ENCODE measurements at regions not wholly inside any gene's neighbourhood (a gene's known extent, or its start where the extent isn't known, plus 50 kb on each side); places are given as distances from the start of the nearest gene placed in this dataset.

- POLR2A ChIA-PET (ENCODE audit: partially characterized antibody): no interaction called here
Observed at GRCh38 chr20:22431419-22431818, 153.0 kb downstream of the FOXA2 start.

More at GRCh38 chr20:22431419-22431818, 153.0 kb downstream of the FOXA2 start:
- H4K20me1 ChIP-seq (replicated peaks in 1 of 2; ENCODE audit: control insufficient read depth in 1 of 2, insufficient read depth in 2 of 2, low read length in 2 of 2): peaks cover 3 to 13% of the 10 kb centered on the region in 2 experiments
- H4K91ac ChIP-seq (replicated peaks; ENCODE audit: insufficient read length, low read length): no peak overlapping the region
- WGBS, 2 experiments (ENCODE audit: extremely low coverage in 1 of 2, insufficient coverage in 1 of 2, insufficient read length in 1 of 2, insufficient replicate concordance in 2 of 2, low coverage in 1 of 2, low lambda C conversion rate in 2 of 2, missing lambda C conversion rate in 1 of 2): 83% methylated on average over 2 of the region's 2 CpGs; no CpG with 5 or more reads in 1 of the 2 experiments
- H4K5ac ChIP-seq (ENCODE audit: insufficient read length, low read depth, low read length): no peak overlapping the region
- H2BK20ac ChIP-seq (ENCODE audit: low read length): no peak overlapping the region
- no peak overlapping the region for H3K4ac ChIP-seq (replicated peaks; ENCODE audit: insufficient read length, low read depth, low read length)
- FAIRE-seq: no peak
- DNase-seq (ENCODE audit: low read depth in 1 of 2, low spot score in 2 of 2): no peak
- no peak overlapping the region for H3K4me3 ChIP-seq (ENCODE audit: extremely low read depth in 1 of 4, insufficient read depth in 2 of 4, low read depth in 3 of 4, low read length in 4 of 4)
- no peaks in the 10 kb centered on the region for H3K36me3 ChIP-seq (ENCODE audit: control insufficient read depth in 2 of 4, insufficient read depth in 4 of 4, low read length in 3 of 4)
- no peak overlapping the region for H3K27ac ChIP-seq (ENCODE audit: low read depth, low read length)
- H3K79me2 ChIP-seq (ENCODE audit: control insufficient read depth in 1 of 2, insufficient read depth in 2 of 2, low read length in 2 of 2): no peaks in the 10 kb centered on the region
- H3K18ac ChIP-seq (ENCODE audit: extremely low read depth, low read length): no peak overlapping the region
- H3K9ac ChIP-seq (replicated peaks in 1 of 4; ENCODE audit: extremely low read depth in 1 of 4, low read depth in 3 of 4, low read length in 3 of 4): no peak overlapping the region
- peaks cover 35 to 67% (median 60%) of the 10 kb centered on the region in 4 experiments for H3K27me3 ChIP-seq (replicated peaks in 1 of 4; ENCODE audit: control insufficient read depth in 3 of 4, extremely low read depth in 1 of 4, insufficient read depth in 3 of 4, low read length in 3 of 4)
- no peak overlapping the region for H3K14ac ChIP-seq (ENCODE audit: insufficient read length)
- H3K9me3 ChIP-seq (ENCODE audit: insufficient read depth in 2 of 2, low read depth in 1 of 2, low read length in 1 of 2): 0 out of 4 replicates have a peak, but pooled peaks cover 0 to 3% of the 10 kb centered on the region in 2 experiments
- H4K8ac ChIP-seq (ENCODE audit: extremely low read depth, insufficient read depth, low read length): no peak overlapping the region
- H2AFZ ChIP-seq (ENCODE audit: low read length): no peak overlapping the region
- no peak overlapping the region for H3K4me2 ChIP-seq (ENCODE audit: insufficient read depth in 1 of 2, low read depth in 2 of 2, low read length in 2 of 2)
- no peak overlapping the region for H2BK12ac ChIP-seq (ENCODE audit: low read depth, low read length)
- no peak for TF ChIP-seq RBBP5 (IDR thresholded peaks at IDR 0.05; ENCODE audit: borderline replicate concordance, low read depth, low read length)
- H2BK5ac ChIP-seq (ENCODE audit: low read depth, low read length): no peak overlapping the region
- CTCF ChIA-PET (ENCODE audit: partially characterized antibody): interaction anchor here (0.7 to 2.0 kb wide), 4 partner anchors 21 to 140 kb away, joined by 3 to 8 read pairs (median 3); no protein-coding TSS in a partner anchor
- no peak overlapping the region for H3K23ac ChIP-seq (ENCODE audit: insufficient read length)
- H2BK120ac ChIP-seq (replicated peaks; ENCODE audit: low read depth, low read length): no peak overlapping the region
- no peaks in the 10 kb centered on the region for H3K23me2 ChIP-seq (ENCODE audit: low read depth, low read length)
- no peak overlapping the region for H2AK5ac ChIP-seq (ENCODE audit: low read depth, low read length)
- peaks cover 0 to 7% (median 4%) of the 10 kb centered on the region in 4 experiments; a peak in 4 of 7 replicates for H3K4me1 ChIP-seq (replicated peaks in 1 of 4; ENCODE audit: control insufficient read depth in 3 of 4, insufficient read depth in 4 of 4, low read length in 3 of 4)
- H3K56ac ChIP-seq (replicated peaks; ENCODE audit: insufficient read length, low read depth, low read length): no peak overlapping the region
- no peaks in the 10 kb centered on the region for H3K79me1 ChIP-seq (ENCODE audit: low read depth, low read length)
- no peak overlapping the region for H2BK15ac ChIP-seq (ENCODE audit: low read length)

Measured in H1 (cell line).